Embryonic facial prominence (tissue), 1 donor: ENCODE measurements at regions not wholly inside any gene's neighbourhood (a gene's known extent, or its start where the extent isn't known, plus 50 kb on each side); places are given as distances from the start of the nearest gene placed in this dataset.

Experiments
- DNase-seq: peaks from one replicate; pipeline ENCODE4 v3.0.0-alpha.2; 2016; ENCODE audit errors: extremely low spot score

GRCh38 chr1:25003000-25003399 is 72.9 kb upstream of the RUNX3 start:
- no peak for DNase-seq

DNA sequence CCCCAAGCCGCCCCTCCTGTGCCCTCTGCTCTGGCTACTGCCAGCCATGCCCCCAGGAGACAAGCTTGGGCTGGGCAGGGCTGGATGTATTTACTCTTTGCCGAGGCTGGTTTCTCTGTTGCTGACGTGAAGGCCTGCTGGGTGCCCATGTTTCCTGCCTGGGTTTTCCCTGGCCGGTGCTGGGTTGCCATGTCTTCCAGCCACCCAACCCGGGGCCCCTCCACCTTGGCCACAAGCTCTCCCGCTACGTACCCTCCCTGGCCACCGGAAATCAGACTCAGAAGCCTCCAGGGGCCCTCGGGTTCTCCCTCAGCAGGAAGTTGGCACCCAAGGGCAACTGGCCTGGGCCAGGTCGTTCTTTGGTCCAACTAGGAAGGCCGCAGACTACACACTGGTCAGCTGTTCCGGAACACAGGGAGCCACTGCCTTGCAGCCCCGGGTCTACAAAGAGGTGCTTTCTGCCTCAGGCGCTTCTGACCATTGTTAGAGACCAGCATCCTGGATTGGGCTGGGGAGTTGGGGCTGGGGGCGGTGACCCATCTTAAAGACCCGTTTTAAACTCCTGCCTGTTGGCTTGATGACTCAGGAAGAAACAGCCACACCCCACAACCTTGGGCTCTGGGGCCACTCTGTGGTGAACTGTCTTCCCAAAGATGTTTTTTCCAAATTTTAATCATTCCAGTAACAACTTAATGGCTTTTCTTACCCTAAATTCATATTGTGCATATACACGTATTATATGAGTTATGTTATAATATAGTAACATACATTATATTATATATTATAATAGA is 71.2 kb upstream of the RUNX3 start:
- no peak for DNase-seq

GRCh38 chr1:24999906-25000305 is 69.8 kb upstream of the RUNX3 start:
- no peak for DNase-seq

DNA sequence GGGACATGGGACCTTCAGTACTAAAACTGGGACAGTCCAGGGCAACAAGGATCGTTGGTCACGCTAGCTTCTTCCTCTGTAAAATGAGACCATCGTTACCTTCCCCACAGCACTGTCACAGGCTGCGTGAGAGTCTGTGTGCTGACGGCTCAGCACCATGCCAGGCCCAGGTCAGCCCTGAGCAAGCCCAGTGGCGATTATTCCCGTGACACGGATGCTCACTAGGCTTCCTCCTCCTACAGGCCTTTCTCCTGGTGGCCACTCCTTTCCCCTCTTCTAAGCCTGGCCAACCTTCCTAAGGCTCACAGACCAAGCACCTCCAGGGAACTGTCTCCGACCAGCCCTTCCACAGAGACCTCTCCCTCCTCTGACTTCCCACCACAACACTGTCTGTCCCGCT is 69.3 kb upstream of the RUNX3 start:
- no peak for DNase-seq

GRCh38 chr1:24998563-24999245 is 68.6 kb upstream of the RUNX3 start:
- DNase-seq, result no peak

GRCh38 chr1:24996983-24997893 is 67.2 kb upstream of the RUNX3 start:
- DNase-seq, result no peak

DNA sequence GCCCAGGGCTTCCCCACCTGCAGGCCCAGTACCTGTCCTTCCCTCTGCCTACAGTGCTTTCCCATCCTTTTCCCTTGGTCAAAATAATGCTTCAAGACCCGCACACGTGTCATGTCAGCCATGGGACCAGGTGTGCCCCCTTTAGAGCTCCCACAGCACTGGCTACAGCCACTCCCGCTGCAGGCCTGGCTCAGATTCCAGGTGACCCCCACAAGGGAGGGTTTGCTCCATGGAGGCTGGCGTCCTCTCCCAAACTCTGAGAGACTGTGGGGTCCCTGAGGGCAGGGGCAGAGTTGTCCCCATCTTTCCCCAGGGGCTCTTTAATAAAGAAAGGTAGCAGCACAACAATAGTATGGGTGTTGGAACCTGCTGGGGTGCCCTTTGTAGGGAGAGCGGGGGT is 66.4 kb upstream of the RUNX3 start:
- DNase-seq, result no peak

DNA sequence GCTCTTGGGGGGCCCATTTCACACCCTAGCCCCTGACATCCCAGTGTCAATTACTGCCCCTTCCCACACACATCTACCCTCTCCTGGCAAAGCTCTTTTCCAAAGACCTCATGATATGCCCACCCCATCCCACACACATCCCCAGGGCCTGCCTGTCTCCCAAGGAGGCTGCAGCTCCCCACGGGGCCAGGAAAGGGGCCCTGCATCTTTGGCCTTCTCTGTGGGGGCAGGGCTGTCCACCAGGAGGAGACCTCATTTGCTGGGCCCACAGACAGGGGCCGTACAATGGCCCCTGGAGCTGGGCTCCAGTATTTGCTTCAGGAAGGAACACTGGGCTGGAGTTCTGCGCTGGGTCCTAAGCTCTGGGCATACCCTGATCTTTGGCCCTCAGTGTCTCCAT is 65.6 kb upstream of the RUNX3 start:
- DNase-seq, result no peak

GRCh38 chr1:24995140-24995539 is 65.1 kb upstream of the RUNX3 start:
- DNase-seq, result no peak

GRCh38 chr1:24993871-24994580 is 64.0 kb upstream of the RUNX3 start:
- no peak for DNase-seq

DNA sequence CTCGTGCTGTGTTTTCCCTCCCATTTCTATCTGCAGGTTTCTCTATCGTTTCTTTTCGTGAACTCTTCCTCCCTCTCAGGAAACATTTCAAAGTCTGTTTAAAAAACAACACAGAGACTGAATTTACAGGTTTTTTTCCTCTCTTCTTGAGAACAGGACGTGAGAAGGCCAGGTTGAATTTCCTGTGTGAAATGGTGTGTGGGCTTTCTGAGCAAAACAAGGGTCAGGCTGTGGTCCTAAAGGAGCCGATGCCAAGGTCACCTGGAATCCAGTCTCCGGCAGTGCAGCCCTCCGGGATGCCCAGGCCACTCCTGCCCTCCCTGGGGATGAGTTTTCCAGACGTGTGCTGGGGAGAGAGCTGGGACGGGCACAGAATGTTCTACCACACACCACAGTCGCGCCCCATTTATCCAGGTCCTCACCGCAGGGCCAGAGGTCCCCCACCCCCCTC is 62.7 kb upstream of the RUNX3 start:
- no peak for DNase-seq

GRCh38 chr1:24992124-24992760 is 62.2 kb upstream of the RUNX3 start:
- no peak for DNase-seq

DNA sequence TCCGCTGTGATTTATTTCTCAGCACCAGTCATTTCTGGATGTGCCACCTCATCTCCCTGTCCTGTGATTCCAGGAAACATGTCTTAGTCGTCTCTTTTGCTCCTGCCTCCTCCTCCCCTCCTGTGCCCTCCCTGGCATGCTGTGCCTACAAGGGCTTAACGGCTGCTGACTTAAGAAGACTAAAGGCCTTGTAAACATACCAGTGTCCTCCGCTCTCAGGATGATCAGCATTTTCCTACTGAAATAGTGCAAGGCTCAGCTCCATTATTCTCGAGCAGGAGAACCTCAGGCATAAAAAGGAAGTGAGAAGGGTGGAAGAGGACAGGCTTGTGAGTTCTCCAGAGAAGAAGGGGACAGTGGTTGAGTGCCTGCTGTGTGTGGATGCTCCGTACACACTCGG is 61.6 kb upstream of the RUNX3 start:
- DNase-seq, result no peak

DNA sequence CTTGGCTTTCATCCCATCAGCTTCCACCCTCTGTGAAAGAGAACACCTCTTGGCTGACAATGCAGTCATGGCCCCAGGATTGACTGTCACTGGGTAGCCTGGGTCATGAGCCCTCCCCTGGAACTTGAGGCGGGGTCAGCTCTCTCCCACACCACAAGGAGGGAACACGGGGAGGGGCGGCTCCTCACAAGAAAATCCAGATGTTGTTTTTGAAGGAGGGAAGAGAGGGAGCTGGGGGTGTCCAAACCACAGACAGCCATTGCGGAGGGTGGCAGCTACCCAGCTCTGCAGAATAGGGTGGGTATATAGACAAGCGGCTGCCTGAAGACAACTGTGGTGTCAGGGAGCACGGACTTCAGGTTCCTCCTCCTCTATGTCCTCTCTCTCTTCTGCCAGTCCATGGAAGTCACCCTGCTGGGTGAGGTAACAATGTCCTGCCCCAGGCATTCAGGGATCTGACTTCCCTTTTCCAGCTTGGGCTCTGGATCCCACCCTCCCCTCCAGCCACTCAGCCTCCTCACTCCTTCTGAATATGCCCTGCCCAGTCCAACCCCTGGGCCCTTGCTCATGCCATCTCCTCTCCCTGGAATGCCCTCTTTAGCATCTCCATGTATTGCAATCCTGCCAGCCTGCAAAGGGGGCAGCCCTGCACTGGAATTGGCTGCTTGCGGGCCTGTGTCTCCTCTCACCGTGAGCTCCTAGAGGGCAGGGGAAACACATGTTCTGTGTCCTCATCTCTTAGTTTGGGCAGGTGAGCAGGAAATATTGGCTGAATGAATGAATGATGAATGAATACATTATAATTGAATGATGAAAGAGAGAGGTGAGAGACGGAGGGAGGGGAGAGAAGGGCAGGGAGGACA is 60.9 kb upstream of the RUNX3 start:
- DNase-seq, result no peak

- DNase-seq, result no peak
Measured at GRCh38 chr1:24990136-24990535, 60.1 kb upstream of the RUNX3 start.

DNA sequence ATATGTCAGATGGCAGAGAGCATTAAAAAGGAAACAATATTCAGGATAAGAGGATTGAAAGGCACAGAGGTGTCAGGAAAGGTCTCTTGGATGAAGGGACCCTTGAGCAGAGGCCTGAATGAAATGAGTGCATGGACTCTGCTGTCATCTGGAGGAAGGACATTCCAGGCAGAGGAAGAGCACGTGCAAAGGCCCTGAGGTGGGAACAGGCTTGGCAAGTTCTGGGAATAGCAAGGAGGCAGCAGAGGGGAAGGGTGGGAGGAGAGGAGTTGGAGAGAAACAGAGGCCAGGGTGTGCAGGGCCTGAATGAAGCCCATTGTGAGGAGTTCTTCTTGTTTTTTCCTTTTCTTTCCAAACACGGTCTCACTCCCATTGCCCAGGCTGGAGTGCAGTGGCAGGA is 59.0 kb upstream of the RUNX3 start:
- DNase-seq, result no peak

DNA sequence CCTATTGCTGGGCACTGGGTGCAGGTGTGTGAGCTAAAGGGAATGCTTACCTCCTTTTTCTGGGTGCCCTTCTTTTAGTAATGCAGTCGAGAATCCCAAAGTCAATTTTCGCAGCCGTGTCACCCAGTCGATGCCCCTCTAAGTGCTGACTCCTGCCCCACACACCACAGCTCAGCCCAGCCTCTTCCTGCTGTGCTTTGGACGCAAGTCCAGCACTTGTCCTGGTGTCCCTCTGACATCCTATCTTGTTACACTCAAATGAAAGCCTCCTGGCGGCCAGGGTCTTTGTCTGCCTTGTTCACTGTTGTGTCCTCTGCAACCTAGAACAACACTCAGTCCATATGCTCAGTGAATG is 58.5 kb upstream of the RUNX3 start:
- DNase-seq, result no peak

DNA sequence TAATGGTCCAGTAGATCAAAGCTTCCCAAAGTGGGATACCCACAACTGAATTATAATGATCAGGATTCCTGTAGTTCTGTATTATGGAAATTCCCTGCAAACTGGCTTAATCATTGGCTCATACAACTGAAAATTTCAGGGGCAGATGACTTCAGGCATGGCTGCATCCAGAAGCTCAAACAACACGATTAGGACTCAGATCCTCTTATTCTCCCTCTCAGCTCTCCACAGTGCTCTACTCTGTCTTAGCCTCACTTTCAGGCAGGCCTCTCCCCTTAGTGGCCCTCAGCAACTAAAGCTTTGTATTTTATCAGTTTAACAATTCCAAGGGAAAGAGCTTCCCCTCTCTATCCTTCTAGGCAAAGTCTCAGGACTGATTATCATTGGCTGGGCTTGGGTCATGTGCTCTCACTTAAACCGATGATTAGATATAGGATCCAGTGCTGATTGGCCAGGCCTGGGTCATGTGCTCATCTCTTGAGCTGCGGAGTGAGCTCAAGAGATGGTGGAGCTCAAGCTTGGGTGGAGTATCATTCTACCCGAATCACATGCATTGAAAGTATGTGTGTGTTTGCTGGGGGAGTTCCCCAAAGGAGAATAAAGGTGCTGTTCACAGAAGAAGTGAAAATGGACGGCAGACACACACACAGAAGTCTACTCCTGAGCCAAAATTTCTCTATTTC is 57.9 kb upstream of the RUNX3 start:
- DNase-seq, result no peak

GRCh38 chr1:24987424-24987823 is 57.3 kb upstream of the RUNX3 start:
- no peak for DNase-seq
